HG03159 (cell line): ENCODE measurements at regions not wholly inside any gene's neighbourhood (a gene's known extent, or its start where the extent isn't known, plus 50 kb on each side); places are given as distances from the start of the nearest gene placed in this dataset.

Experiments used
- ATAC-seq: cut with Tn5 transposase; IDR thresholded peaks from one replicate; pipeline ENCODE4 v1.9.1; 2021; ENCODE audit warnings: mild to moderate bottlenecking, moderate library complexity; ENCODE audit not compliant: unreplicated experiment

GRCh38 chr10:117903854-117904253, 142.9 kb downstream of the RAB11FIP2 start:
- no peak for ATAC-seq

DNA sequence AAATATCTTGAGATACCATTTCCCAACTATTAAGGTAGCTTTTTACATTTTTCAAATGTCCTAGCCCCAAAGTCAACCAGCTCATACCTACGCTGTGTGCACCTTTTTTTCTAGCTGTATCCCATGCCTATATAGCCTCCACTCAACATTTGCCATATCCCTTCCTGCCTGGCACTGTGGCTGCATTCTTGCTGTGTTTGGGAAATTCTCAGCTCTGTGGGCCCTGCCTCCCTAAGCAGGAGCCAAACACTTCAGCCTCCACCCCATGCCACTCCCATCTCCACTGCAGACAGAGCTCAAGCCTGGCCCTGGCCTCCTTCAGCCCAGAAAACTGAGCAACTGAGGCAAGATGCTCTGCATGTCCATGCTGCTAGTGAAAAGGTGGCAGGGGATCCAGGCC, 141.3 kb downstream of the RAB11FIP2 start:
- no peak for ATAC-seq

DNA sequence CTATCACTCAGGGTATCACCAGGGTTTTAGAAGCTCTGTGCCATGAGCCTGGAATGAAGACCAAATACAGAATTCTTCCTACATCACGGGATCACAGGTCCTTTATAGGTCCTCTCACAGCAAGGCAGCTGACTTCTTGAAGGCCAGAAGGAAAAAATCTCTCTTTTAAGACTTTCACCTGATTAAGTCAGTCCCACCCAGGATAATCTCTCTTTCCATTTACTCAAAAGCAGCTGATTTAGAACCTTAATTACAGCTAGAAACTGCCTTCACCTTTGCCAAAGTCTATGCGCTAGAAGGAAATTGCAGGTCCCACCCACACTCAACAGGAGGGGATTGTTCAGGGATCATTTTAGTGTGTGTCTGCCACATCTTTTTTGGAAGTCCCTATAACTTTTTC, 135.1 kb downstream of the RAB11FIP2 start:
- no peak for ATAC-seq

DNA sequence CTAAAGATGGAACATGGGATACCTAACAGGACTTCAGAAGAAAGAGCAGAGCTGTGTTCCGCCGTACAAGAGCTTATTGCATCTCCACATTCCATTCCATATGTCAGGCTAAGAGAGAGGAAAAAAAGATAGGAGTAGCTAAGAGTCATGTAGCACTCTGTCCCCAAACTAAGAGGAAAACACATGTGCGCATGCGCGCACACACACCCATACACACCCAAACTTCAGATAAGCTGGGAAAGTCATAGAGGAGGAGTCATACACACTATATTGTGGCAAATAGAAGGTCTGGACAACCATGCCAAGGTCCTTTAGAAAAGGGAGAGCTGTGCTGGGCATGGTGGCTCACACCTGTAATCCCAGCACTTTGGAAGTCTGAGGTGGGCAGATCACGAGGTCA, 132.4 kb downstream of the RAB11FIP2 start:
- ATAC-seq, result no peak

GRCh38 chr10:117920956-117921355, 125.8 kb downstream of the RAB11FIP2 start:
- no peak for ATAC-seq

DNA sequence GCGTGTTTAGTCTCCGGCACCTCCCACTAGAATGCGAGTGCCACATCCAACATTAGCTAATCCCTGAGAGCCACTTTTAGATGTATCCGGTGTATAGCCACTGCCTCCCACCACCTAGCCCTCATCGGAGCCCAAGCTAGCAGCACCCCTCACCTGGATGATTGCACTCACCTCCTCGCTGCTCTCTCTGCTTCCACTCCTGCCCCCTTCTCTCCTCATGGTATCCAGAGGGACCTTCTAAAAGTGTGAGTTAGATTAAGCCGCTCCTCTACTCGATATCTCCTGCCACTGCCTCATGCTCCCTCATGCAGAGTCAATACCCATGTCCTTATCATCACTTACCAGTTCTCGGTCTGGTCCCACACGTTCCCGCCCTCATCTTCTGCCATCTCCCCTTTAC, 125.3 kb downstream of the RAB11FIP2 start:
- ATAC-seq, result no peak

DNA sequence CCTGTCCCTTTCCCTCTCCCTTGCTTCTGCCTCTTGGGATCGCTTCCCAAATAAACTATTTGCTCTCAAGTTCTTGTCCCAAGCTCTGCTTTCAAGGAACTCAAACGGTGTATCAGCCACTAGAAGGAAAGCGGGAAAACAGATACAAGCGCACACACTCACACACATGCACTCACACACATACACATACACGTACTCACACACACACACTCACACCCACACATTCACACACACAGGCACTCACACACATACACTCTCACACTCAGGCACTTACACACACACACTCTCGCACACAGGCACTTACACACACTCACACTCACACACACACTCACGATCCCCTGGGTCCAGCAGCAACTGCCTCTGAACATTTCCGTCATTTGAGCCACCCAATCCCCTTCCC, 121.9 kb downstream of the RAB11FIP2 start:
- no peak for ATAC-seq

- no peak for ATAC-seq
Measured at GRCh38 chr10:117925369-117925768, 121.4 kb downstream of the RAB11FIP2 start.

- no peak for ATAC-seq
Measured at GRCh38 chr10:117926491-117926890, 120.2 kb downstream of the RAB11FIP2 start.

- ATAC-seq, result no peak
Measured at GRCh38 chr10:117927332-117927731, 119.4 kb downstream of the RAB11FIP2 start.

DNA sequence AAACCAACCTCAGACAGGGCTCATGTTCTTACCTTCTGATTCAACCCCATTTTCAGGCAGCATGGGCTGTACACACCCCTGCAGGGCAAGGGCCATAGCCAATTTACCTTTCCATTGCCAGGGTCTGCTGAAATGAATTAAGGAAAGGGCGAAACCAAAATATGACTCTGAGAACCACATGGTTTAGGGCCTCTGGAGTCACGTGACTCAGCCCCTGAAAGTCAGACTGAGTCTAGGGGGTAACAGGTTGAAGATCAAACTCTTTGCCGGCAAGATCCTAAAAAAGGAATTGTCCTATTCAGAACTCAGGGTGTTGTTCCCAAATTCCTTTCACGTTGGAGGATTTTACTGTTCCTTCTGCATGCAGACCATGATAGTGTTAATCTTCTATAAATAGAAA, 118.9 kb downstream of the RAB11FIP2 start:
- no peak for ATAC-seq

DNA sequence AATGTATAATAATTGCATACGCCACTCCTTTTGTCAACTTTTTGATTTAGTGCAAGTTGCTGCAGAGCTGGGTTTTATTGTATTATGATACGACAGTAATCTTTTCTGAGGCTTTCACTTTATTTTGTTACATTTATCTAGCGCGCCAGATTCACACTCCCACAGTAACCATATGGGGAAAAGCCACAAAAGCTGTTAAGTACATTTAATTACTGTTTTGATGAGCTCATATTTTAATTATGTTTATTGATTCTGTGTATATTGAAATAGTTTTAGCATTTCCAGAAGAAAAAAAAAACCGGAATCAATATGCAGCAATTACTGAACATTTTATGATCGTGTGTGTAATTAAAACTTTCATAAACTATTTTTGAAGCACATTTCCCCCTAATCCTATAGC, 118.5 kb downstream of the RAB11FIP2 start:
- ATAC-seq, result no peak

DNA sequence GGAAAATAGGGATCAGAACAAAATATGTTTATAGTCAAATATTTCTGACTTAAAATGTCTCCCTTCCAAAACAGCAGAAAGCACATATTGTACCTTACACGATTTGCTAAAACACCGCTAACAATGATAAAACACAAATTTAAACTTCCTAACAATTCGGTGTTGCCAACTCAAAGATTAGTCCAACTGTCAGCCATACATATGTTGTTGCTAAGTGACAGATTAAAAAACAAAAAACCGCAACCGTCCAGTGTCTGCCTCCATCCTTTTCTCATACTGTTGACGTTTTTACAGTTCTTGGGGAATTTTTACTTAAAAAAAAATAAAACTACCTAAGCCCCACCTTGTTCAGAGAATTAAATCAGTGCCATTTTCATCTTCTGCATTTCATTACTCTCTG, 118.0 kb downstream of the RAB11FIP2 start:
- ATAC-seq, result no peak

- ATAC-seq, result no peak
Measured at GRCh38 chr10:117929327-117930067, 117.2 kb downstream of the RAB11FIP2 start.

GRCh38 chr10:117931078-117931477, 115.7 kb downstream of the RAB11FIP2 start:
- ATAC-seq, result no peak

- no peak for ATAC-seq
Measured at GRCh38 chr10:117933036-117933435, 113.7 kb downstream of the RAB11FIP2 start.

DNA sequence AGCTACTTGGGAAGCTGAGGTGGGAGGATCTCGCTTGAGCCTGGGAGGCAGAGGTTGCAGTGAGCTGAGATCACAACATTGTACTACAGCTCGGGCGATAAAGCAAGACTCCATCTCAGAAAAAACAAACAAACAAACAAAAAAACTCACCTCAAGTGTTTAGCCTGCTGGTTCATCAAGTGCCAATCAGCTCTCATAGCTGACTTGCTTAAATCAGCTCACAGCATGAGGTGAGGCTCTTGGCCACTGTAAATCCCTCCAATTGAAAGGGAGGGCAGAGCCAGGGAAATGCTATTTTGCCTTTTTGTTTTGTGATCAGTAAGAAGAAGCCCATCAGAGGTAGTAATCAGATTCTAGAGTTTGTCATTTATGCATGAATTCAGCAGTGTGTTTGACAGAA, 112.3 kb downstream of the RAB11FIP2 start:
- ATAC-seq, result no peak

- ATAC-seq, result no peak
Measured at GRCh38 chr10:117936141-117936540, 110.6 kb downstream of the RAB11FIP2 start.

DNA sequence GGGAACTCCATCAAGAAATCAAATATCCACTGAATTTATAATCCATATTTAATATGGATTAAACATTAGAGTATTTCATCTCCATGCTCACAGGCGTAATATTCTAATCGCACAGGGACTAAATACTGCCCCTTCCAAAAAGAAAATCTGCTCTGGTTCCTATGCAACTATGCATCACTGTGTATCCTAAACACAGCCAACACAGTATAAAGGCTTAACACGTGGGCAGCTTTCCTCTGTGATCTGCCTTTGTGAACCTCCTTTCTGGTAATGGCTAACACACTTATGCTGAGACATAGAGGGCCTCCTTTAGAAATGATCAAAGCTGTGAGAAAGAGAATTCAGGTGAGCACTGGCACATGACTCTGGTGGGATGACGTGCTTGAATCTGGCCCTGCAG, 110.2 kb downstream of the RAB11FIP2 start:
- no peak for ATAC-seq

DNA sequence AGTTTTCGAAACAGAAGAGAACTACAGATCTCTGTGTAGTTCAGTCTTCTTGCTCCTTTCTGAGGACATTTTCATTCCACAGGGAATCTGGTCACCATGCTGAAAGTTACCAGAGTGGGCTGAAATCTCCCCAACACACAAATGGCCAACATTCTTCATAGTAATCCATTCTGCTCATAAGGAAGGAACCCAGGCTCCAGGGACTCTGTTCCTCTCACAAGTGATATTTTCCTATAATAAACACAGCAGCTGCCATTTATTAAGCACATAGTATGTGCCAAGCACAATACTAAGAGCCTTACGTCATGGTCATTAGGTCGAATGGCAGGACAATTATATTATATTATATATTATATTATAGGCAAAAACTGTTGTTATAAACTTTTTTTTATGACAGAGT, 109.8 kb downstream of the RAB11FIP2 start:
- ATAC-seq, result no peak

GRCh38 chr10:117938104-117938503, 108.6 kb downstream of the RAB11FIP2 start:
- no peak for ATAC-seq

- ATAC-seq, result no peak
Measured at GRCh38 chr10:117942226-117942625, 104.5 kb downstream of the RAB11FIP2 start.
